ENCODE measurements at regions not wholly inside any gene's neighbourhood (a gene's known extent, or its start where the extent isn't known, plus 50 kb on each side); places are given as distances from the start of the nearest gene placed in this dataset.

DNA sequence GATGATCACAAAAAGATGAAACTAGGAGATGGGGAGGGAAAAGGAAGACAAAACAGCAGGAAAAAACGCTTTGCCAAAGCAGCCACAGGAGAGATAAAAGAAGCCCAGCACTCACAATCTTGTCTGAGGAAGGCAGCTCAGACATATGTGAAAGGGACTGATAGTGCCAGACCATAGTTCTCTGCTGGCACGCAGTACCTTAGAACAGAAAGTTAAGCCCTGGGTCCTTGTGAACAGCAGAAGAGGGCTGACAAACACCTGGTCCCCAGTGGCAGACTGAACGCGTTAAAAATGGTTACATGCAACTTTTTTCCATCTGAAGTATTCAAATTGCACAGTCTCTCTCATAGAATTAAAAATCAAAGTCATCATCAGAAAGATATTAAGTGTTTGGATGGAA, 433.2 kb upstream of the ADAMTS5 start:
- FAIRE-seq (no peak), DNase-seq (ENCODE audit: extremely low spot score, insufficient read length, low read depth) (no peak)

DNA sequence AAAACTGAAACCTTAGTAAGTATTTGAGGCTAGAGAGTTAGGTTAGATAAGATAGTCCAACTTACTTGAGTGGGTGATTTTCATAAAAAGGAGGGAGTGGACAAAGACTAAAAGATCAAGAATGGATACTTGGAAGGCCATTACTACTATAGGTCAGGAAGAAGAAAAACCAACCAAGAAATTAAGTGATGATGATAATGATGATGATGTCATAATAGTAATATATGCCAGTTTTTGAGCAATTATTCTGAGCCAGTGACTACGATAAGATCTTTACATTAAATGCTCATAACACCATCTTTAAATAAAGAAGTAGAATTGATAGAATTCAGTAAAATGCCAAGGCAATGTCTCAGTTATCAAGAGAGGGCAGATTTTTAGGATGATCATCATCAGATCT, 430.7 kb upstream of the ADAMTS5 start:
- FAIRE-seq (no peak), DNase-seq (ENCODE audit: extremely low spot score, insufficient read length, low read depth) (no peak)

DNA sequence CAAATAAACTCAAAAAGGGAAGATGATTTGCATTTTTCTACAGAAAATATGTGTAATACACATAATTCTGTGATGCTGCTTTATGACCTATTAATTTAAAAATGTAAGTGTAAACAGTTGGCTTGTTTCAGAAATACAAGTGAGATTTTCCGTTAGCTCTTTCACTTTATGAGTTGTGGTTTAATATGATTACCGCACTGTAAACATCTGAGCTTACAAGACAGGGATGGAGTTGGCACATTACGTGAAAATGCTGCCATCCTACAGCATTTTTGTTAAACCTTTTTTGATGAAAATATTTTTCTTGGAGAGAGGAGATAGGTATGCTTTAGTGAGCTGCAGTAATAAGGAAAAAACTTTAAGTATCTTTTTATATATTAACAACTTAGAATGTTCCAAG, 426.8 kb upstream of the ADAMTS5 start:
- FAIRE-seq = no peak
- no peak for DNase-seq (ENCODE audit: extremely low spot score, insufficient read length, low read depth)

DNA sequence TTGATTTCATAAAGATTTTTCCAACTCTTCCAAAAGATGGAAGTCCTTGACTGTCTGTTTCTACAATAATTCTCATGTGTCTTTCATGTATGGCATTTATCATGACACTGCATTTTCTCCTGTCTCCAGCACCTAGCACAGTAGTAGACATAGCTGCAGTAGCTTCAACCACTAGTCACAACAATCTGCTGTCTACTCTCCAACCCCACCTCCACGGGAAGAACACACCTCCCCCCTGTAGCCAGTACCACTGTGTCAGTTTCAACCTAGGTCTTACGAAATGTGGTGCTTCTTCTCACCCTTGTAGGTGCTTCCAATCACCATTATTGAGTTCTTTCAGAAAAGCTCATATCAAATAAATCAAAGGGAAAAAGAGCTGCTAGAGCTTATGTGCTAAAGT, 425.1 kb upstream of the ADAMTS5 start:
- DNase-seq (ENCODE audit: extremely low spot score, insufficient read length, low read depth) (no peak), FAIRE-seq (no peak)

DNA sequence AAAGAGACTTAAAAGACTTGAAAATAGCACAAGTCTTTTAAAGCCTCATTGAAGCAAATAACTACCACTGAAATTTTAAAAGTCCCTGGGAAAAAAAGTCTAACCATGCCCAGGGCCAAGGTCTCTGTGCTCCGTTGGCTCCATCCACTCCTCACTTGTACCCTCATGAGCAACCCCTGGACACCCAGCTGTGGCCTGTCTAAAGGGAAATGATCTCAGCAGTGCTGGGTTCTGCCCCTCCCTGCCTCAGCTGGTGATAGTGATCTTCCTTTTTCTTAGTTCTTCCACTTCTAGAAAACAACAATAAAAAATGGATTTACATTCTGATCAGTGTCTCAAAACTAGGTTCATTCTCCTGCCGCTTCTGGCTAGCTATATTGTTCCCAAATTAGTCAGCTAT, 423.5 kb upstream of the ADAMTS5 start:
- FAIRE-seq = no peak
- DNase-seq (ENCODE audit: extremely low spot score, insufficient read length, low read depth) = no peak

DNA sequence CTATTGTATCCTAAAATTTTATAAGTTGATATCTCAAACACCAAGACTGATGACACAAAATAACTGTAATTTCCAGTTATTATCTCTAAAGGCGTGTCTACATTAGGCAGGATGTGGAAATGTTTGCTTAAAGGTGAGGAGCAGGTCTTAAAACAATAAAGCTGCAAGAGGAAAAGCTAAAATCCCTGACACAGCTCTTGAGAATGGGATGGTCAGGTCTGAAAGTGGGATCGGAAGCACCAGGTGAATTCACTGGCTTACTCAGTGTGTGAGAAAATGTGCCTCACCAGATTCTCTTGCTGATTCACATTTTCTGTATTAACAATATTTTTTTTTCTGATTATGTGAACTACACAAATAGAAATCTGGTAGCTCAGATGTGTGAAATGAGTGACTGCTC, 421.9 kb upstream of the ADAMTS5 start:
- FAIRE-seq = no peak
- DNase-seq (ENCODE audit: extremely low spot score, insufficient read length, low read depth) = no peak

DNA sequence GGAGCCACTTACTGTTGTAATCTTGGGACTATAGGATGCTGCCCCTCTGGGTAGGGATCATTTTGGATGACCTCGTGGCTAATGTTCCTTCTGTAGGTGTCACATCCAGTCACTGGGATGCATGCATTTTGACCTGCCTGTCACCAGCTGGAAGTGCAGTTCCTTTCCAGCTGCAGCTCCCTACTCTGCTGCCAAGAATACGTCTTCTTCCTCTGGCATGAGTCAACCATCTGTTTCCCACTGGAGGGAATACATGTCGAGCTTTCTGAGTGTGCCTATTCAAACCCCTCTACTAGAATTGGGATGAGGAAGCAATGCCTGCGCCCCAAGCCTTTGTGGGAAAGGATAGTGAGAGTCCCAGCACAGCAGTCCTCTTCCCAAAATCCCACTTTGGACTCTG, 415.5 kb upstream of the ADAMTS5 start:
- DNase-seq (ENCODE audit: extremely low spot score, insufficient read length, low read depth) (no peak), FAIRE-seq (no peak)

DNA sequence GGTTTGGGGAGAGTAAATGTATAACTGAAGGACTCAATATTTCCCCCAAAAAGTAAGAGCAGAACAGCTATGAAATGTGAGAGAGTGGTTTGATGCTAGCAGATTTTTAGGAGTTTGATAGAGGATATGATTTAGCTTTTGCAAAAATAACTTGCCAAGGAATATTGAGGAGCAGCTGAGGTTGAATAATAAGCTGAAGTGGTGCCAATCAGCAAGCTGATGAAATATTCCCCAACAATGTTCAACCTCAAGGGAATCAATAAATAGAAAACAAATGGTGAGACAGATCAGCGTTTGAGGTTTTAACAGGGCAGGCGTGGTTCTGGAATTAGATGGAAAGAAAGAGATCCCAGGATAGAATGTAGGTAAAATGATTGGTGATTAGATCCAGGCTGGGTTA, 413.4 kb upstream of the ADAMTS5 start:
- no peak for FAIRE-seq
- DNase-seq (ENCODE audit: extremely low spot score, insufficient read length, low read depth) = no peak

DNA sequence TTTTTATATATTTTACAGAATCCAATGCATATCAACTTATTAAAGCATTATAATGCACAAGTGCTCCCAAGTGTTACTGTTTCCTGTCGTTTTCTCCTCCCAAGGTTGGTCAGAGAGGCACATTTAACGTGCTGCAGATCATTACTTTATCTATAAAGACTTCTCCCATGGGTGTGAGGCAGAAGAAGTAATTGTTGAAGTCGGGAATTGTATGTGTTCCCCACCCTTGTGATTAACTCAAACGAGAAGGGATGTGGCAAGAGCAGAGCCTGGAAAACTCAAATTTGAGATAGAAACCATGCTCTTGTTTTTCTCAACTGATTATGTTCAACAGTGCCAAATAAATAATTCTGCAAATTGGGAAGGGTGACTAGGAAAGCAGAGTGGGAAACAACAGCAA, 412.5 kb upstream of the ADAMTS5 start:
- DNase-seq (ENCODE audit: extremely low spot score, insufficient read length, low read depth) = no peak
- no peak for FAIRE-seq

DNA sequence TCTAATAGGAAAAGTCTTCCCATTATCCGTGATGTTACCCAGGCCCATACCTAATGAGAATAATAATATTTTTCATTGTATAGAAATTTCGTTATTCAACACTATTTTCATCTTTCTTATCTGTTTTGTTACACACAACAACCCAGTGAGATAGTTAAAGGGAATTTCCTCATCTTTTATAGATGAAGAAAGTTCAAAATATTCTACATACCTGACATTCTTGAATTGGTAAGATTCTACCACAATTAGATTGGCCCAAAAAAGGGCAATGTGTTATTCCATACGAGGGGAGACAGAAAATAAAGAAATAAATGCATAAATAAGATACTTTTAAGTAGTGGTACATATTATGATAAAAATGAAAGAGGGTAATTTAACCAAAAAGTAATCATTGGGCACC, 405.5 kb upstream of the ADAMTS5 start:
- no peak for DNase-seq (ENCODE audit: extremely low spot score, insufficient read length, low read depth)
- no peak for FAIRE-seq

DNA sequence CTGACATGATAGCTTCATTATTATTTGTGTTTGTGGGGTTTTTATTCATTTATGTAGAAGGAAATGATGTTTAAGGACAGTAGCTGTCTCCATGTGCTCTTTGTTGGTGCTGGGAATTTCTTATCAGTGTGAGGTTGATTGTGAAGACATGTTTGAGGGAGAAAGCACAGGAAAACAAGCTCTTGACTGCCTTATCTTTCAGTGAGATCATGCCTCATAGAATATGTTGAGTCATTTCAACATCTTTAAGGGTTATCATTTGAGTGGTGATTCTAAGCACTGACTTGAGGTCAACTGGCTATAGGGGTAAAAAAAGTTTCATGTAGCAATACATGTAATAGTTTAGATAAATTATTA, 405.1 kb upstream of the ADAMTS5 start:
- no peak for DNase-seq (ENCODE audit: extremely low spot score, insufficient read length, low read depth)
- FAIRE-seq = no peak

DNA sequence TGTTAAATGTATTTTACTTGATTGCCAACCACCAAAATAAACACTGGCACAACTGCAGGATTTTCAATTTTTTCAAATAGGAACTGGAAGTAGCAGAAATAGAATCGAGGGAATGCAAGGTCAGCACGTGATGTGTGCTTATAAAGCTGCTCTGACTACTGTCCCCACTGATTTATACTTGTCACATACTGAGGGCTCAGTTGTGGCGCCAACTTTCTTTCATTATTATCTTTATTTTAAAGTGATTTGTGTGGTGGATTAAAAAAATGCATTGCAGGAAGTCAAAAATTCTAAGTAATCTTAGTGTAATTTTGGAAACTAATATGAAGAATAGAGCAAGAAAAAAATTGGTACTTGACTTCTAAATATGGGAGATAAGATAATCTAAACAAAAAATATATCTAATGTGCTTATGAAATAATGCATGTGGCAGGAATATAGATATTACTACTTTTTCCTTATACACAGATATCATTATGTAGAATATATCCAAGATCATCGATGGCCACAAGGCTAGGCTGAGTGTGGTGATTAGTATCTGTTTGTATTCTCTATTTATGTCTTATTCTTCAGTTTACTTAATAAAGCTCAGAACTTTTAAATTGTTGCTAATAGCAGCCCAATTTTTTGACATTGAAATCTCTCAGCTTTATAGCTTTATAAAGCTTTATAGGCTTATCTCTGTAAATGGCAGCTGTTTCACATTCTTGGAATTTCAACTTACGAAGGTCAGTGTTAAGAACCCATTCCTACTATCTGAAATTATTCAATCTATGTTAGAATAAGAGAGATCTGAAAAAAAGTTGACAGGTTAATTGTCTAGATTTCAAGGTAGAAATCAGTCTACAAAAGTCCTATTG, 404.5 kb upstream of the ADAMTS5 start:
- FAIRE-seq (no peak), DNase-seq (ENCODE audit: extremely low spot score, insufficient read length, low read depth) (no peak)

DNA sequence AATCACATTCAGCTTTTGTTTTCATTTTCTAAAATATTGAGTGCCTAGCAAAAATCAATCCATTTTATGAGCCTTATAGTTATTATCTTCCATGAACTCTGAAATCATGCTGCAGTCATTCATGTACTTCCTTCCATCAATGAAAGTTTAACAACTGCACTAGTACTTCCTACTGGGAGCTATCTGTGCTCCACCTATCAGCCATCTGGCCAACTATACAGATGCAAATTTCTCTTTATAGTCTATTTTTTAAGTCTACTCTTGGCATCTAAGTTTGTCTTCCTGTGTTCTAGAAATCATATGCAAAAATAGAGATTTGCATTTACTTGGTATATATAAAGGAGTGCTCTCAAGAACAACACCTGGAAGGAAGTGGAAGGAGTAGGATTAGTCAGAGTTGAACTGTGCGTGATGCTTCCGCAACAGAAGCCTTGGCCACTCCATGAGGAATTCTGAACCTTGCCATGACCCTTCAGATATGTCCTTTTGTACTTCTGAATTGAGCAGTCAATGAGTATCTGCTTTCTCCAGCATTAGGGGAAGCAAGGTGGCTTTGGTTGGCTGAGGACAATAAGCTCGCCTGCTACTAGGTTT, 403.2 kb upstream of the ADAMTS5 start:
- DNase-seq (ENCODE audit: extremely low spot score, insufficient read length, low read depth) (no peak), FAIRE-seq (no peak)

DNA sequence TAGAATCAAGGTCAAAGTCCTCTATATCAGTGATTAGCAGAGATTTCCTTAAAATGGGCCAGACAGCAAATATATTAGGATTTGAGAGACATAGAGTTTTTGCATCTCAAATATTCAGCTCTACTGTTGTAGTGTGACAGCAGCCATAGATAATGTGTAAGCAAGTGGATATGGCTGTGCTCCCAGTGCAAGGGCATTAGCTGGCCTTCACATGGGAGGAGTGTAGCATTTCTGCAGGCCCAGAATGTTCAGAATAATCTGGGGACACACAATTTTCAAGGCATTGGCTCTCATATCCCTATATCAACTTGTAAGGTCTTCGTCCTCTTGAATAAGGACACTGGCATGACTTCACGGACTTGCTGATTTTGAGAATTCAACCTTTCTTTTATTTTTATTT, 402.3 kb upstream of the ADAMTS5 start:
- DNase-seq (ENCODE audit: extremely low spot score, insufficient read length, low read depth) (no peak), FAIRE-seq (no peak)

DNA sequence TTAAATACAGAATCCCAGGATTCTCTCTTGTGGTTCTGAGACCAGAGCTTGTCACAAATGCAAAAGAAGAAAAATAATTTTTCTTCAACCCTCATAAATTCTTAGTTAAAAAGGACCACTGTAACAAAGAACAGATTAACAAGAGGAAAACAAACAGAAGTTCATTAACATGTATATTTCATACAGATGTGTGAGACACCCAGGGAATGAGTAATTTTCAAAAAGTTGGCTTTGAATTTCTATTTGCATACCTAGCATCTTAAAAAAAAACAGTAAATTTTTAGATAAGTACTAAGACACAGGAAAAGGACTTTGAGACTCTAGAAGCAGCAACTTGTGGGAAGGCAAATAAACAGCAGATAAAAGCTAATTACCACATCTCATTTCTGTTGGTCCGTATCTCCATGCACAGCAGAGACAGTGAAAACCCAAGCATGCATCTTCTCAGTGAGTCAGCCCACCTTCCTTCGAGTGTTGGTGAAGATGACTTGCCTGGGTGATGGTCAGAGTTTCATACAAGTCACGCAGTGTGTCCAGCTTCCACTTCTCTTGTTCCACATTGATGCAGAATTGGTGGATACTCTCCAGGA, 399.9 kb upstream of the ADAMTS5 start:
- no peak for FAIRE-seq
- DNase-seq (ENCODE audit: extremely low spot score, insufficient read length, low read depth) = no peak

DNA sequence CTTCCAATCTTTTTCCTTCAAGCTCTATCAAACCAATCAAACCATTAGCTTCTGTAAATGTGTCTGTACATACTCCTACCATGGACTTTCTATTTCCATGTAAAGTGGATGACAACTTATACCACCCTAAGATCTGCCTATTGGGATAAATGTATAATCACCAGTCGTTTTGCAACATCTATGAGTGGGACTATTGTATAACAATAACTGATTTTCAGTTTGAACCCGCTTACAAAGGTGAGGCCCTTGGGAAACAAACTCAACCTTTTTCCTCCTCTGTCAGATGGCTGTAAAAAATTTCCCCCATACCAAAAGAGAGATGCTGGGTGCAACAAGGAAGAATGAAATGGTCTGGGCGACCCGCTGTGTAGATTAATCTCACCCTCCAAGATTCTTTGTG, 399.1 kb upstream of the ADAMTS5 start:
- DNase-seq (ENCODE audit: extremely low spot score, insufficient read length, low read depth) (no peak), FAIRE-seq (no peak)

DNA sequence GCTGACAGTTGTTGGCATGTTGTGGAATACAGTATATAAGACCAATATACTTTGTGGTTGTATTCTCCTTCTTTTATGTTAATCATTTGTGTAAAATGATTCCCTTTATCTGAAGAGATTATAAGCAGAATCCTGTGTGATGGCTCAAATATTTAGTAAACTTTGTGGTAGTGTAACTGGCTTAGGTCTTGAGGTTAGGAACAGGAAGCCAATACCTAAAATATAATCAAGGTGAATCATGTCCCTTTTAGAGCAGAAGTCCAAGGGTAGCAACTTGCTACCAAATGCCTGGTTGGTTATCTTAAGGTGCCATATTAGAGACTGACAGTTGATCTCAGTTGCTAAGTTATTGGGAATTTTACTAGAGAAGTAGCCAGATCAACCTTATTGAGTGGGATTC, 398.5 kb upstream of the ADAMTS5 start:
- FAIRE-seq (no peak), DNase-seq (ENCODE audit: extremely low spot score, insufficient read length, low read depth) (no peak)

DNA sequence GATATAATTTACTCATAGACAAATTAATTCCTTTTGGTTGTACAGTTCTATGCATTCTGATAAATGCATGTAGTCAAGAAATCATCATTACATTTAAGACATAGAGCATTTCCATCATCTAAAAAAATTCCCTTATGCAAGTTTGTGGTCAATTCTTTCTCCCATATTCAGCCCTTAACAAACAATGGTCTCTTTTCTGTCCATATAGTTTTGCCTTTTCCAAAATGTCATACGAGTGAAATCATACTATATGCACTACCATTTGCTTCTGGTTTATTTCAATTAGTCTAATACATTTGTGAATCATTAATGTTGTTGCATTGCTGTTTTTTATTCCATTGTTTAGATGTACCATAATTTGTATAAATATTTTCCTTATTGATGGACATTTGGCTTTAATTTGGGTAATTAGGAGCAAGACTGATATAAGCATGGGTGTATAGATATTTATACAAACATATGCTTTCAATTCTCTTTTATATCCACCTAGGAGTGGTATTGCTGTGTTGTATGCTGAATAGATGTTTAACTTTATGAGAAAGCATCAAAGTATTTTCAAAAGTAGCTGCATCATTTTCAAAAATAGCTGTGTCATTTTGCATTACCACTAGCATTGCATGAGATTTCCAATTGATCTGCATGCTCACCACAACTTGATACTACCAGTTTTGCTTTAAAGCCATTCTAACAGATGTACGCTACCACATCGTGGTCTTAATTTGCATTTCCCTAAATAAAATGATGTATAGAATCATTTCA, 397.0 kb upstream of the ADAMTS5 start:
- DNase-seq (ENCODE audit: extremely low spot score, insufficient read length, low read depth) (no peak), FAIRE-seq (no peak)

DNA sequence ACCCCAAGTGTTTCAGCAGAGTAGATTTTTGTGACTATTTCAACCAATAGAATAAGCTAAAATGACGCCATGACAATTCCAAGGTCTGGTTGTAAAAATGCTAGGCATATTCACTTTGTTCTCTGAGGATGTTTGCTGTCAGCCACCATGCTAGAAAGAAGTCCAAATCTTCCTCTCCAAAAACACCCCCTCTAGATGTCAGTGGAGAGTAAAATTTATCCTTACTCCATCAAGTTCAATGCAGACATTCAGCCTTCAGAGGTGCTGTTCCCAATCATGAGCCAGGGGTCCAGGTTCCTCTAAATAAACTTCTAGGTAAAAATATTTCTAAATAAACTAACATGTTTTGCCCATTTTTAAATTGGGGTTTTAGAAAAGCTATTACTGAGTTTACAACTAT, 395.4 kb upstream of the ADAMTS5 start:
- DNase-seq (ENCODE audit: extremely low spot score, insufficient read length, low read depth) = no peak
- no peak for FAIRE-seq

DNA sequence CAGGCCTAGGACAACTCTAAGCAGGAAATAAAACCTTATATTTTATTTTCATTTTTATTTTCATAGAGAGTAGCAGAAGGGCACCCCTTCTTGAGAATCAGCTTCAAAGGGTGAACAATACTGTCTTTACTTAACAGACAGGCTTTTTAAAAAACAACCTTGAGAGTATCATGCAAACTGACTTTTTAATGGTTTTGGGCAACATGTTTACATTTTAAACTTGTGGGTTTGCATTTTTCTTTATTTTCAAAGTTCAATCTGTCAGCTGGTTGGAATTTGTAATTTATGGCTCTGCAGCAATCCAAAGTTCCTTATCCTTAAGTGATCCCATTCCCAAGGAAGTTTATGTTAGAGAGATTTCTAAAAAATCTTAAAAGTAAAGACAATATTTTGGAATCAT, 392.3 kb upstream of the ADAMTS5 start:
- DNase-seq (ENCODE audit: extremely low spot score, insufficient read length, low read depth) (no peak), FAIRE-seq (no peak)

DNA sequence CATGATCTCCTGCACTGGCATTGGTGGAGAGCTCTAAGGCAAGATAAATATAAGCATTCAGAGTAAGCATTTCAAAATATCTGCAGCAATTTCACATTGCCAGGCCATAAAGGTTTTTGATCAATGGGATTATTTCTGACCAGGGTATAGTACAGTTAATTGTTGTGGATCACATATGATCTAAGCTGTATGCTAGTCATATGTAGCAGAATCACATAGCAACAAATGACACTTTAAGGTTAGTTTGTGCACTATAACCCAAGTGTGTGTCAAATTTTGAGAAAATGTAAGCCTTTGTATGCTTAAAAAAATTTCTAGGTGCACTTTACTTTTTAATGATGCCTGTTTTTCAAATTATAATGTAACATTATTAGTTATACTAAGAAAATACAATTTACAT, 386.0 kb upstream of the ADAMTS5 start:
- FAIRE-seq (no peak), DNase-seq (ENCODE audit: extremely low spot score, insufficient read length, low read depth) (no peak)

Measured in GM18507 (cell line).